ENCODE measurements at regions not wholly inside any gene's neighbourhood (a gene's known extent, or its start where the extent isn't known, plus 50 kb on each side); places are given as distances from the start of the nearest gene placed in this dataset.

- TF ChIP-seq, protein P1, sequence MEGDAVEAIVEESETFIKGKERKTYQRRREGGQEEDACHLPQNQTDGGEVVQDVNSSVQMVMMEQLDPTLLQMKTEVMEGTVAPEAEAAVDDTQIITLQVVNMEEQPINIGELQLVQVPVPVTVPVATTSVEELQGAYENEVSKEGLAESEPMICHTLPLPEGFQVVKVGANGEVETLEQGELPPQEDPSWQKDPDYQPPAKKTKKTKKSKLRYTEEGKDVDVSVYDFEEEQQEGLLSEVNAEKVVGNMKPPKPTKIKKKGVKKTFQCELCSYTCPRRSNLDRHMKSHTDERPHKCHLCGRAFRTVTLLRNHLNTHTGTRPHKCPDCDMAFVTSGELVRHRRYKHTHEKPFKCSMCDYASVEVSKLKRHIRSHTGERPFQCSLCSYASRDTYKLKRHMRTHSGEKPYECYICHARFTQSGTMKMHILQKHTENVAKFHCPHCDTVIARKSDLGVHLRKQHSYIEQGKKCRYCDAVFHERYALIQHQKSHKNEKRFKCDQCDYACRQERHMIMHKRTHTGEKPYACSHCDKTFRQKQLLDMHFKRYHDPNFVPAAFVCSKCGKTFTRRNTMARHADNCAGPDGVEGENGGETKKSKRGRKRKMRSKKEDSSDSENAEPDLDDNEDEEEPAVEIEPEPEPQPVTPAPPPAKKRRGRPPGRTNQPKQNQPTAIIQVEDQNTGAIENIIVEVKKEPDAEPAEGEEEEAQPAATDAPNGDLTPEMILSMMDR (IDR thresholded peaks at IDR 0.05 in 2 of 3, conservative IDR thresholded peaks at IDR 0.05 in 1 of 3; ENCODE audit: insufficient read depth in 2 of 3, low read depth in 1 of 3, low read length in 3 of 3): no peak
- TF ChIP-seq KAT2B (IDR thresholded peaks at IDR 0.05; ENCODE audit: low read depth, low read length) (no peak), CREB1 (IDR thresholded peaks at IDR 0.05) (no peak), CREB1 (CRISPR knock-in tag; IDR thresholded peaks at IDR 0.05) (no peak), SP2 (IDR thresholded peaks at IDR 0.05; ENCODE audit: extremely low read depth, low read depth, low read length, poor library complexity, severe bottlenecking) (no peak), NCOR1 (IDR thresholded peaks at IDR 0.05) (no peak), NBN (IDR thresholded peaks at IDR 0.05; ENCODE audit: low read depth) (no peak), POLR2AphosphoS5 (IDR thresholded peaks at IDR 0.05; ENCODE audit: control insufficient read depth, insufficient read depth, low read depth, low read length) (no peak), SIN3A (IDR thresholded peaks at IDR 0.05; ENCODE audit: borderline replicate concordance in 2 of 2, control insufficient read depth in 1 of 2, low read depth in 2 of 2, low read length in 2 of 2) (no peak), ELF4 (CRISPR knock-in tag; IDR thresholded peaks at IDR 0.05) (no peak), CBX1 (IDR thresholded peaks at IDR 0.05; ENCODE audit: low read depth) (no peak), EP300 (IDR thresholded peaks at IDR 0.05; ENCODE audit: low read length) (no peak)
- TF ChIP-seq, protein P2, sequence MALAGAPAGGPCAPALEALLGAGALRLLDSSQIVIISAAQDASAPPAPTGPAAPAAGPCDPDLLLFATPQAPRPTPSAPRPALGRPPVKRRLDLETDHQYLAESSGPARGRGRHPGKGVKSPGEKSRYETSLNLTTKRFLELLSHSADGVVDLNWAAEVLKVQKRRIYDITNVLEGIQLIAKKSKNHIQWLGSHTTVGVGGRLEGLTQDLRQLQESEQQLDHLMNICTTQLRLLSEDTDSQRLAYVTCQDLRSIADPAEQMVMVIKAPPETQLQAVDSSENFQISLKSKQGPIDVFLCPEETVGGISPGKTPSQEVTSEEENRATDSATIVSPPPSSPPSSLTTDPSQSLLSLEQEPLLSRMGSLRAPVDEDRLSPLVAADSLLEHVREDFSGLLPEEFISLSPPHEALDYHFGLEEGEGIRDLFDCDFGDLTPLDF (CRISPR knock-in tag; IDR thresholded peaks at IDR 0.05): no peak
- TF ChIP-seq, protein P3, sequence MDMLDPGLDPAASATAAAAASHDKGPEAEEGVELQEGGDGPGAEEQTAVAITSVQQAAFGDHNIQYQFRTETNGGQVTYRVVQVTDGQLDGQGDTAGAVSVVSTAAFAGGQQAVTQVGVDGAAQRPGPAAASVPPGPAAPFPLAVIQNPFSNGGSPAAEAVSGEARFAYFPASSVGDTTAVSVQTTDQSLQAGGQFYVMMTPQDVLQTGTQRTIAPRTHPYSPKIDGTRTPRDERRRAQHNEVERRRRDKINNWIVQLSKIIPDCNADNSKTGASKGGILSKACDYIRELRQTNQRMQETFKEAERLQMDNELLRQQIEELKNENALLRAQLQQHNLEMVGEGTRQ (CRISPR knock-in tag; IDR thresholded peaks at IDR 0.05): no peak
- TF ChIP-seq, protein P4, sequence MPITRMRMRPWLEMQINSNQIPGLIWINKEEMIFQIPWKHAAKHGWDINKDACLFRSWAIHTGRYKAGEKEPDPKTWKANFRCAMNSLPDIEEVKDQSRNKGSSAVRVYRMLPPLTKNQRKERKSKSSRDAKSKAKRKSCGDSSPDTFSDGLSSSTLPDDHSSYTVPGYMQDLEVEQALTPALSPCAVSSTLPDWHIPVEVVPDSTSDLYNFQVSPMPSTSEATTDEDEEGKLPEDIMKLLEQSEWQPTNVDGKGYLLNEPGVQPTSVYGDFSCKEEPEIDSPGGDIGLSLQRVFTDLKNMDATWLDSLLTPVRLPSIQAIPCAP (CRISPR knock-in tag; IDR thresholded peaks at IDR 0.05; ENCODE audit: borderline replicate concordance): no peak
Observed at GRCh38 chr4:128697323-128697722, 112.2 kb upstream of the JADE1 start.
